ENCODE measurements at regions not wholly inside any gene's neighbourhood (a gene's known extent, or its start where the extent isn't known, plus 50 kb on each side); places are given as distances from the start of the nearest gene placed in this dataset.

DNA sequence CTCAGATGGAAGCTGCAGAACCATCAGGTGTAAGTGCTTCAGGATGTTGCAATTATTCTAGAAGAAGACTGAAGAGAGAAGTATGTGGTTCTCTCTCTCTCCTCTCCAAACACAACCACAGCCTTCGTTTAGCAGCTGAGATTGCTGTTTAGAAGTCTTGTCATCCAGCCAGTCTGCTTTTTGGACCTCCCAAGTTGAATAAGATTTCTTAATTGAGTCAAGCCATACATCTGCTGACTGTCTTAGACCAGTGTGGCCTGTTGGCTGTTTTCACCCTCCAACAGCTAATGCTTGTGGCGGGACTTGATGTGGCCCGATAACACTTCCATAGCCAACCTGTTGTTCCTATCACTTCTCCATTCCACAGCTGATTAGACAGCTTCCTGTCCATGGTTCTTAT, 91.3 kb upstream of the TMEM17 start:
- intact Hi-C loops (cut with DNase I), result no loop called here
- DNase-seq, result no peak

DNA sequence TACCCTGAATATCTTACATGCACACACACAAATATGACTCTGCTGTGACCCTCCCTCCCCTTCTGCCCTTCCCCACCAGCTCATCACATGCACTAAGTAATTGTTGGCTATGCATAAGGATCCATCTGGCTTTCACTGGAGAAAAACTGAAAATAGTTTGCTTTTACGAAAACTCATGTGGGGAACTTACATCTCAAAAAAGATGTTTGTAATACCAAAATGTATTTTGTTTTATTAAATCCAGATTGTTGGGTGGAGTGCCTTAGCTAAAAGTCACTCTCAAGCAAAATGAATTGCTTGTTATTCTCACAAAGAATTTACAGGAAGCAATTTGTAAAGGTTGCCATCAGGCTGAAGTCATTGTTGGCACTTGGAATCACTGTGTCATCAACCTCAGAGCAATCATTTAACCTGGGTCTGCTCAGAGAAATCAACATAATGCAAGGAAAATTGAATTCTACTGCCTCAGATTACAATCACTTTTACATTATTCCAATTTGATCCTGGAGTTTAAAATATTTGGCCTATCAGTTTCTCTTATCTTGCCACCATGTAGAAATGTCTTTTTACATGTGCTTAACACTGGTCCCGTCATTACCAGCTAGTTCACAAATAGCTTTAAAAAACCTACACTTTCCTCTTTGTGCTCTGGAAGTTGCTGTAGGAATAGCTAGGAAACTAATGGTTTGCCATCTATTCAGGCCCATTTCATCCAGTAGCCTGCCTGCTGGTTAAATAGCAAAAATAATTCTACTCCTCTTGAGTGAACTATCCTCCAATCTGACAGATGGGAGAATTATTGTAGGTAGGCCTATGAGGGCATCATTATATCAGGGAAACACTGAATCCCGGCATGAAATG, 90.3 kb upstream of the TMEM17 start:
- no peak for DNase-seq

DNA sequence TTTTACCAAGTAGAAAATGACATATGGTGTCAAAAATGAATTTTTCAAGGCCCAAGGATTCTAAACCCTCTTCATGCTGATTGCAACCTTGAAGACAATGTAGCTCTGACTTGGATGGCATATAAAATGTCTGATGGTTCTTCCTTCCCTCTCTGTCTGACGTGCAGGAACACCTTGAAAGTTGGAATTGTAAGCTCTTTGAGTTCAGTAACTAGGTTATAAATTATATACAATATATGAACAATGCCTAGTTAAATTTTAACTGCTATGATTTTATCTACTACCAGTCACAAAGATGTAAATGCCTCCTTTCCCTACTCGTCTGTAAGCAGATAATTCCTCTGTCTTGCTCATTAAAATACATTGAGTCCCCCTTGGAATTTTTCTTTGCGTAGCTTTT, 89.5 kb upstream of the TMEM17 start:
- no peak for DNase-seq
- intact Hi-C loops (cut with DNase I), result no loop called here

More for the DNA sequence above, 90.3 kb upstream of the TMEM17 start:
- intact Hi-C loops (cut with DNase I), result no loop called here

DNA sequence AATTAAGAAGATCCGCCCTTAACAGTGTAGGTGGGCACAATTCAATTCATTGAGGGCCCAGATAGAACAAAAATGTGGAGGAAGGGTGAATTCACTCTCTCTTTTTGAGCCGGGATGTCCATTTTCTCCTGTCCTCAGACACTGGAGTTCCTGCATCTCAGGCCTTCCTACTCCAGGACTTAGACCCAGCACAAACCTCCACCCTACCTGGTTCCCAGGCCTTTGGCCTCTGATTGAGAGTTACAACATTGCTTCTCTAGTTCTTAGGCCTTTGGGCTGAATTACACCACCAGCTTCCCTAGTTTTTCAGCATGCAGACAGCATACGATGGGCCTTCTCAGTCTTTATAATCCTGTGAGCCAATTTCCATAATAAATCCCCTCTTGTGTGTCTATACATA, 87.8 kb upstream of the TMEM17 start:
- intact Hi-C loops (cut with DNase I), result no loop called here
- DNase-seq, result no peak

DNA sequence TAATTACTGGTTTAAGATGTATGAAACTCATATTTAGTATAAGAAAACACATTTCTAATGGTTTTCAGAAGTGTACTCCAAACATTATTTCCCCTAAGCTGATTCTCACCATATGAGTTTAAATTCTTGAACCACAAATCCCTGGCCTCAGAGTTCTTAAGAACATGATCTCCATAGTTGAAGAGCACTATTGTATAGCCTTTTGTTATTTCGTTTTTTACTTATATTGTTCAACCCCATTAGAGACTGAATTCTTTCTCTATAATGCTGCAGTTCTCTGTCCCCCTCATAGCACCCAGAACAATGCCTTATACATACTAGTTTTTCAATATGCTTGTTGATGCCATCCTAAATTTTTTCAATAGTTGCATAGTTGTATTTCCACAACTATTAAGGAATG, 85.5 kb upstream of the TMEM17 start:
- intact Hi-C loops (cut with DNase I), result no loop called here
- DNase-seq, result no peak

DNA sequence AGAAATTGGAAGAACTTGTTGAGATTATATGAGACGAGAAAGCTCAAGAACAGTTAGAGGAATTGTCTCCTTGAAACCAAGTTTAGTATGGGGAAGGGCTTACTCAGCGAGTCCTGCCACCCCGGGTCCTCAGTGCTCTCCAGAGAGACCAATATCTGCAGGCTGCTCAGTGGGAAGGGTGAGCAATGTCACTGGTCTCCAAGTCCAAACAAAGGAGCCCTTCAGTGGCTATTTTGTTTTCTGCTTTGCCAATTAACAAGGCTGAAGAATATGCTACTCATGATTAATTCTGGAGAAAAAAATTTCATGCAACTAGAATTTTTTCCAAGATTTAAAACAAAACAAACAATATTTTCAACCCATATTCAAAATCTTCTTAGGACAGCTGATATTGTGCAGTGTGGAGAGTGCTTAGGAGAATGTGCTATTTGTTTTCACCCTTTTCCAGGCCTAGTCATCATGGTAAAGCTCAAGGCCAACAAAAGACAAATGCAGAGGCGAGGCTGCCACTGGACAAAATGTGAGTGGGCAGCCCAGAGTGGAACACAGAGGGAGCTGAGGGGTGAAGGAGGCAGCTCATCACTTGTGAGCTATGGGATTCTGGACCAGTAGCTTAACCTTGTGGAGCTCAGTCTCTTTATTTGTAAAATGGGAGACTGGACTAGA, 83.8 kb upstream of the TMEM17 start:
- peak in 38 of 42 donors; percentile 13 to 86 (median 47) for DNase-seq
- intact Hi-C loops (cut with DNase I), result no loop called here

DNA sequence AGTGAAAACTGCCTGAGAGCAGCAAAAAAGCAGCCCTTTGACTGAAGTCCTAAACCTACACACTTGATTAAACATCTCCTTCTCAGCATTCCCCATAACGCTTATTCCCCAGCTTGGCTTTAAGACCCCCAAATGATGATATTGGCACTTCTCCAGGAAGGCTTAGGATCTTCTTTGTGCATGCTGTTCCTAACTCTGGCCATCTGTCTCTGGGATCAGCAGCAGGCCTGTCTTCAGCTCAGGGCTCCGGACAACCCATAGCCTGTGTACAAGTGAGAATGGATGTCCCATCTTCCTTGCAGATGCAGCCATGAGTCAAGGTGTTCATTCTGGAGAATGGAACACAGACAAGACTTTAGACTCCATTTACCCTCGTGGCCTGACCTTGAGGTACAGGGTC, 81.6 kb upstream of the TMEM17 start:
- DNase-seq, result no peak
- intact Hi-C loops (cut with DNase I), result no loop called here

DNA sequence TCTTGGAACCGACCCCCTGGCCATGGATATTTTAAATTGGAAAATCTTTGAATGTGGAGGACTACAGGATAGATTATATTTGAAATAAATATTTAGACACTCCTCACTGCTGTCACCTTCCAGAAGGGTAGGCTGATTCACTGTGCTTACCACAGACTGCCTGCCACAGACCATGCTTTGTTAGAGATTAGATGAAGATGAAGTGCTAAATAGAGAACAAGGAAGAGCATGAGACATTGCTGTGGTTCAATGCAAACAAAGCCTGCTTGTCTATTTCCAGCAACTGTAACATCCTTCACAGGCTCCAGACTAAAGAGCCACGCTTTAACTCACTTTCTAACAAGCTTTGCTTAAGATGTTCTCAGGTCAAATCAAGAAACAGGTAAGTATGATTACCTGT, 81.0 kb upstream of the TMEM17 start:
- intact Hi-C loops (cut with DNase I), result no loop called here
- peak in 6 of 42 donors; percentile 1 to 25 (median 20) for DNase-seq

DNA sequence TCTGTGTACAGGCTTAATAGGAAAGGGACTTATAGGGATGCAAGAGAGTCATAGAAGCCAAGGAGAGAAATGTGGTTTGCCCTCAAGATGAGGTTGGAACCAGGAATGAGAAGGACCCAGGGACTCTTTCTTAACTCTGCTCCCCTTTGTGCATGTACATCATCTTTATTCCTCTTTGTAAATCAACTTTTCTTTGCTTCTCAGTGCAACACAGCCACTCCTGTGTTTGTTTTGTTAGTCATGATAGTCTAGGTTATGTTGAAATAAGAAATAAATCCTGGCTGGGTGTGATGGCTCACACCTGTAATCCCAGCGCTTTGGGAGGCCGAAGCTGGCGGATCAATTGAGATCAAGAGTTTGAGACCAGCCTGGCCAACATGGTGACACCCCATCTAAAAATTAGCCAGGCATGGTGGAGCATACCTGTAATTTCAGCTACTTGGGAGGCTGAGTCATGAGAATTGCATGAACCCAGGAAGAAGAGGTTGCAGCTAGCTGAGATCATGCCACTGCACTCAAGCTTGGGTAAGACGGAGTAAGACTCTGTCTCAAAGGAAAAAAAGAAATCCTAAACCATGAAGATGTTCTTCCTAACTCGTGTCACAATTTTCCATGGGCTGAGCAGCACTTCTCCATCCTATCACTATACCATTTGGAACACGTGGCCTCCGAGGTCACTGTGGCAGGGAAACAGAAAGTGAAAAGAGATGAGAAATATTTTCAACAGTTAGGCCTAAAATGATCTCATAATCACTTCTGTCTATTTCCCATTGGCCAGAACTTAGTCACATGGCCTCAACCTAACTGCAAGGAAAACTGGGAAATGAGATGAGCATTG, 73.0 kb upstream of the TMEM17 start:
- intact Hi-C loops (cut with DNase I), result no loop called here
- DNase-seq, result no peak

DNA sequence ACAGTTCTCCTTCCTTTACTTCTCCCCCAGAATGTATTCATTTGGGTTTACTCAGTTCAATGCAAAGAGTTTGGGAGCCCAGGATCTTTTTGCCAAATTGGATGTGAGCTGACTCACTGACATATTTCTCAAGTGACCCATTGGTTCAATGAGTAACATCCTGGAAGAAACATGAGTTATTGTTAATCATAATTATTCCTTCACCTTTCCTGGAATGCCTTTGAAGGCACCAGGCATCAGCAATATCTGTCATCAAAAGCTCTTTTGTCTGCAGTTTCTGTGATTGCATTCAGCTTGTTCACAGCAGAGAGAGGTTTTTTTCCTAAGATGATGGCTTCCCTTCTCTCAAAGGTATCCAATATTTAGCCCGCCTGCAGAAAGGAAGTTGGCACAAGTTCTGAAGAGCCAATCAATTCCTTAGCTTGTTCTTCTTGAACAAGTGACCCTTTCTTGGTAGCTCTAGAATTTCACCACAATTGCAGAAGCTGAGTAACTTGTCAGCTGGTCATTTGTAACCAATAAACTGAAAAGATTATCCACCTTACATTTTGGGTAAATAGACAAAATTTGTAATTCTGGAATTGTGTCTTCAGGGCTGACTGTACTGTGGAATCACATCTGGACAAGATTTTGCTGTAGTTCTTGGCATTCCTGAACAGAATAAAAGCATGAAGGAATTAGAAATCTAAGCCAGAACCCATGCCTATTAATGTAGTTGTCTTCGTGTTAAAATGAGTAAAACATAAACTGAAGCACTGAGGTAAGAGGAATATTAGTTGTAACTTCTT, 72.2 kb upstream of the TMEM17 start:
- intact Hi-C loops (cut with DNase I), result no loop called here
- peak in 1 of 42 donors; percentile 42 for DNase-seq

DNA sequence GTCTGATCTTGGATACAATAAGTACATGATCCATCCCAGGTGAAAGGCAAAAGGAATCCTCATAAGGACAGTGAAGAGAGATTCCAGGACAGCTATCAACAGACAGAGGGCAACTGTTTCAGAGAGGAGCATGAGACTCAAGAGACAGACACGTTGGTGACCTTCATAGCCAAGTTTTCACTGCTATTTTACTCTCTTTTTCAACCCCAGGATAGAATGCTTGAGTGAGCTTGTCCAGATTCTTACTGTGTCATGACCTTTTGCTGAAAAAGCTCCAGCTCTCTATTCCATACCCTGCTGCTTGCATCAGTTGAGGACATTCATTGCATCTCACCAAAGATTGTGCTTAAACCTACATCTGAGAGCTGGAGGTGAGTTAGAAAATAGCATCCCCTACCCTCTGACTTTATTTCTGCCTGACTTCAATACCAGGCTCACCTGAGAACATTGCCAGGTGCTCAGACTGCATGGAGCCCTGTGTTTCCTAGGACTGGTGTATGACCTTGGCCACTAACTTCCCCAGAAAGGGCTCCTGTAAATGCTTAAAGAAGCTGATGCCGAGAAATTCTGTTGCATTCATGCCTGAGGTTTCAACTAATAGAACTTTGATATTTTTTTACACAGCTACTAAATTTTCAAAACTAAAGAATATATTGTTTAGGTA, 70.4 kb upstream of the TMEM17 start:
- no peak for DNase-seq
- intact Hi-C loops (cut with DNase I), result no loop called here

DNA sequence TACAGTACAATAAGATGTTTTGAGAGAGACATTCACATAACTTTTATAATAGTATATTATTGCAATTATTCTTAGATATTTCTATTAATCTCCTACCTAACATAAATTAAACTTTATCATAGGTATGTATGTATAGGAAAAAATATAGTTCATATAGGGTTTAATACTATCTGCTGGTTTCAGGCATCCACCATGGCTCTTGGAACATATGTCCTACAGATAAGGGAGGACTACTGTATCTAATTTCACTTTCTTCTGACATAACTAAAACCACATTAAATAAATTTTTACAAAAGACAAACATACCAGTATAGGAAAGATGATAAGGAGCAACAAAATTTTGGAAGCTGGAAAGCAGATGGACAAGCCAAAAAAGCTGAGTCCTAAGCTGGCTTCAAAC, 67.9 kb upstream of the TMEM17 start:
- no peak for DNase-seq
- intact Hi-C loops (cut with DNase I), result no loop called here

DNA sequence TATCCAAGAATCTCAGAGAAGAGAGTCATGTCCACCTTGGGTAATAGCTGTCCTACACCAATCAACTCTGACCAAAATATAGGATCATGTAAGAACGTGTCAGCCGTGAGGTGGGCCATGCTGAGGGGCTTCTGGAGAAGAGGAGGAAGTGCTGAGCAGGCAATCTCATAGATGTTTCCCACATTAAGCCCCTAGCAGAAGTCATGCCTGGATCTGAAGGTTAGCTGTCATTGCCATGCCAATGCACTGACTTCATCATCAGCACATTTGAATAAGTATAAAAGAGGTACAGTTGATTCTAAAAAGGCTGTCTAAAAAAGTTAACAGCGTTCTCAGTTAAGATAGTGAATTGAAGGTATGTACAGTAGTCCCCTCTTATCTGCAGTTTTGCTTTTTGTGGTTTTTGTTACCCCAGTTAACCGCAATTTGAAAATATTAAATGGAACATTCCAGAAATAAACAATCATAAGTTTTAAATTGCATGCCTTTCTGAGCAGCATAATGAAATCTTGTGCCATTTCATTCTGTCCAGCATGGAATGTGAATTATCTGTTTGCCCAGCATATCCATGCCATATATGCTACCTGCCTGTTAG, 67.2 kb upstream of the TMEM17 start:
- intact Hi-C loops (cut with DNase I), result no loop called here
- no peak for DNase-seq

DNA sequence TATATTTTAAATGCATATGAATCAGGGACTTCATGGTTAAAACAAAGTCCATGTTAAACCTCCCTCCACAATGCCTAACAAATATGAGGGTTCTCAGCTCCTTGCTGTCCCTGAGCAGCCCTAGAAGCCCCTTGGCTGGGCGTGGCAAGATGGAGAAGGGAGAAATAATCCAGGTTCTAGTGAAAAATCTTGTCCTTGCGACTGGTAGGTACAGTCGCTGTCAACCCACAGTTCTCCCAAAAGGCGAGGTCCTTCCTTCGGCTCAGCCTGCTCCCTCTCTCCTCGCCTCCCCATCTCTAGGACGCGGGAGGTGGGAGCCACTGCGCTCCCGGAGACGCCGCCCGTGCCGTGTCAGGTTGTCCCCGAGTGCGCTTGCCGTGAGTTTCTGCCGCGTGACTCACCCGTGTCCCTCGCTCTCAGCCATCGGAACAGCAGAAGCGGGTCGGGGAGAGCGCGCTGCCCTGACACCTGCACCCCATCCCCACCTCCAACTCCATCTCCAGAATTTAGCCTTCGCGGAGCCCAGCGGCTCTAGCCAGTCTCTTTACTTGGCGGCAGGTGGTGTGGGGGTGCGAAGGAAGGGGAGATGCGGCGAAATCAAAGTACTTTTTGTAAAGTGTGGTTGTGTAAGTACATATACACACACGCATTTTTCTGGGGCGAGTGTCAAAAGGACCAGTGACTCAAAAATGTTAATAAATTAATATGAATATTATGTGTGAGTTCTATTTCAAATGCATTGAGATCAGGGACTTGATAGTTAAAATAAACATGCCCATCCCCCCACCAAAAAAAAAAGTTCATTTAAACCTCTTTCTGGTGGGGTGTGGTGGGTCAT, 65.1 kb upstream of the TMEM17 start:
- intact Hi-C loops (cut with DNase I), result no loop called here

DNA sequence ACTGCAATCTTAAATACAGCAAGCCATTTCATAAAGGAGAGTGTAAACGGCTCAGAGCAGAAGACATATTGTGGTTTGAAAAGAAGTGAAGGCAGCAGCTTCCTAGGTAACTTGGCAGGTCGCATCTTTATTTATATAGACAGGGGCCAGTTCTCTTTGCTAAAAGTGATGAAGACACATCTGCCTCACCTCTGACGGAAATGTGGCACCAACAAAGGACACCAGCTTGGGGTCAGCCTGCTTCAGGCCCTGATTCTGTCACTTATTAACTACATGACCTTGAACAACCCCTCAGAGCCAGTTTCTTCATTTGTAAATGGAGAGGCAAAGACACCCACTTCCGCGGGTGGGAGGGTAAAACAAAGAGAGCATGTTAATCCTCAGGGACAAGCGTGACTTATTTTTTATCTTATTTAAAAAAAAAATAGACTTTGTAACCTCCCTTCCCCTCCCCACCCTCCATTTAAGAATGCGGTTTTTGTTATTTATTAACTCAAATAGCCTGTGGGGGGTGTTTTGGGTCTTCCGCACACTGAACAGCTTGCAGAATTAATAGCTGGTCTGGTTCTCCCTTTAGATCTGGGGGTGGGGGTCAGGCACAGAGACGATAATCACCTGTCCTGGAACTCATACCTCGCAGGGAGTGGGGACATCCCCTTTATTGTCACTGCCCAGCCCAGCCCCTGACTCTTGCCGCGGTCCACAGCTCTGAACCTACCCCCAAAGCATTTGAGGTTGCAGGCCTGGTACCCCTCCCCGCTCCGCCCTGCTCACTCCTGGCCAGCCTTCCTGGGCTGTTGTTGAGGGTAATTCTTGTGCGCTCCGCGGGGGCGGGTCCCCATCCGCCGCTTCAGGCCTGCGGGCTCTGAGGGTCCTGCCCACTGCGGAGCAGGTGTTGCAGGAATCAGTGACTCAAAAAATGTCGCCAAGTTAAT, 64.2 kb upstream of the TMEM17 start:
- intact Hi-C loops (cut with DNase I), result no loop called here
- no peak for DNase-seq

More for the DNA sequence above, 65.1 kb upstream of the TMEM17 start:
- peak in 41 of 42 donors; percentile 18 to 82 (median 55) for DNase-seq

Measured in head of caudate nucleus (tissue), 42 donors.